Eye (tissue), 1 donor: ENCODE measurements at regions not wholly inside any gene's neighbourhood (a gene's known extent, or its start where the extent isn't known, plus 50 kb on each side); places are given as distances from the start of the nearest gene placed in this dataset.
A peak's percentile ranks its signal among the peaks of the same experiment; 100 is the strongest.

Experiments used
- DNase-seq: peaks from one replicate; pipeline ENCODE4 v3.0.0-alpha.2; 2015

DNA sequence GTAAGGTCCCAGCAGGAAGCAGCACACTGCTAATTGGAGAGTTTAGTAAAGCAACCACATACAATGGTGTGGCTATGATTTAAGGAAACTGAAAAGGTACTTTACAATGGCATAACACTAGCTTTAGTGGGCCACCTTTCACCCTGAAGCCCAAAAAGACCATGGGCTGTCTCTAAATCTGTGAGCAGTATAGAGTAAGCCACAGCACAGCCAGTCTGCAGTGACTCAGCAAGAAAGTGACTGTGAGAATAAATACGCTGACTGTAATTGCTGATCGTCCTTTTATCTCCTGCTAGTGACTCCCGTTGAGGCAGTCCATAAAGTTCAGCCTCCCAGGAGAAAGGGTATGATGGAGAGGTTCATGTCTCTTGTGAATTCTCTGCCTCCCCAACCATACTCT, 679.8 kb upstream of the KIF2B start:
- DNase-seq: no peak

- DNase-seq: no peak
These were observed 681.0 kb upstream of the KIF2B start for GRCh38 chr17:53141731-53142130.

GRCh38 chr17:53141280-53141679, 681.4 kb upstream of the KIF2B start:
- no peak for DNase-seq

DNA sequence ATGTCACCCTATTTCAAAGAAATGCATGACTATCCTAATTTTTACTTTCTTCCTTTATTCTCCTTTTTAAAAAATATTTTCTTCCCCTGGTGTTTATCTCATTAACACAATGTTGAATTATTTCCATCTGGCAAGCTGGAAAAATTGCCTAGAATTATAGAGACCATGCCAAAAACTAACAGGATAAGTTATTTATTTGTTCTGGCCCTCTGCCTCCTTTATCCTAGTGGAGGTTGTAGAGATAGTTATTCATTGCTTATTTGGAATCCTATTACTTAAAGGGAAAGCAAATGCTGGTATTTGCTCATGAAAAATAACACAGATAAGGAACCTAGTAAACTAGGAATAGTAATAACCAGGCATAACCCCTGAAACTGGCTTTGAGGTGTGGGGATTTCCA, 684.9 kb upstream of the KIF2B start:
- DNase-seq: peak; percentile 15

GRCh38 chr17:53135969-53136368, 686.8 kb upstream of the KIF2B start:
- no peak for DNase-seq

GRCh38 chr17:53134548-53134947, 688.2 kb upstream of the KIF2B start:
- no peak for DNase-seq

DNA sequence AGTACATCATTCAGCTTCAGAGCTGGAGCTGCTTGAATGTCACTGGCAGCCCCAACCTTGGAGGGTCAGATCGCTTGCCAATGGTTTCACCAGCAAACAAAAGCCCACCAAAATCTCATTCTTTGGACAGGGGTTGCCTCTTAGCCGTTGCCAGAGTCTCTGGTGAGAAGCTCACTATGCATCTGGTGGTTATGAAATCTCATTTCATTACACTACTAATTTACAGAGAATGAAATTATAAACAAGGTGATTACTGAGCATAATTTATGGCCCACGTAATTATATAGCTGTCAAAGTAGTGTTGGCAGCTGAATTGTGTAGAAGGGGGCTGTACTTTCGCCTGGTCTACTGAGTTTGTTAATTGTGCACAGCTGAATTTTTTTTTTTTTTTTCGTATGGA, 688.9 kb upstream of the KIF2B start:
- no peak for DNase-seq

DNA sequence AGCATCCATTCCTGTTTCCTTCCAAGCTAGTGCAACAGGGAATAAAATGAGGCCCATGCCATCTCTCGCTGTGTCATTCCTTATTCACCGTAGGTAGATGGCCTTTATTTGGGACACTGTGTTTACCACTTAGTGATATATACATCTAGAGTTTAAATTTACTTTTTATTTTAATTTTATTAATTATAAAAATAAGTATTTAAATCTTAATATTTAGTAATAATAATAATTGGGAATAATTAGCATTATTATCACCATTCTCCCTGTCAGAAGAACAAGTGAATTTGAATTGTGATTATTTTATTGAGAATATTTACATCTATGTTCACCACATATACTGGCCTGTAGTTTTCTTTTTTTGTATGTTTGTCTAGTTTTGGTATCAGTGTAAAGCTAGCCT, 692.9 kb upstream of the KIF2B start:
- no peak for DNase-seq

GRCh38 chr17:53127331-53127730, 695.4 kb upstream of the KIF2B start:
- no peak for DNase-seq

GRCh38 chr17:53122966-53123365, 699.8 kb upstream of the KIF2B start:
- DNase-seq: no peak

DNA sequence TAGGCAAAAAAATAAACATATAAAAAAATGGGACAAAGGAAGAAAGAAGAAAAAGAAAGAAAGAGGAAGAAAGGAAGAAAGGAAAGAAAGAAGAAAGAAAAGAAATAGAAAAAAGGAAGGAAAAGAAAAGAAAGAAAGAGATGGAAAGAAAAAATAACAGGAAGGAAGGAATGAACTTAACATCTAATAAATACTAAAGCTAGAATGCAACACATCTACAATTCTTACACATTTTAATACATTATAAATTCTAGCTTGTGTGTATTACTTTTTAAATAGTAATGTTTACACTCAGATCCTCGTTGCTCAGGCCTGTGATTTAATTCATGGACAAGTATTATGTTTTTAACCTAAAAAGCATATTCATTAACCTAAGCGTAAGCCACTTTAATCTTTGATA, 703.0 kb upstream of the KIF2B start:
- DNase-seq: no peak

- DNase-seq: no peak
These were observed 703.8 kb upstream of the KIF2B start for GRCh38 chr17:53118948-53119347.

DNA sequence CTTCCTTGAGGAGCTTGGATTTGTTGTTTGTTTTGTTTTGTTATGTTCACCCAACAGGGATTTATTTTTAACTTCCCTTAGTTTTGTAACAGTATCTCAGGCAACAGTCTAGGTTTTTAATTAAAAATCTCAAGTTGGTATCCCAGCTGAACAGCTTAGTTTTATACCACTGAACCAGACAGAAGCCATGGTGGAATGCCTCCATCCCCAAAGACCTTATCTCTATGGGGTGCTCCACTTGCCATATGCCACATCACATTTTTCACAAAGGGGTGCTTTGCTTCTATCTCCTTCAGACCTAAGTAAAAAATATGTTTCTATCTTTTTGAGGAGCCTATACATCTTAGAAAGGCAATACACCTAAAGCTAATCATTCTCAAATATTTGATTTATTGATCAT, 715.8 kb upstream of the KIF2B start:
- no peak for DNase-seq

- no peak for DNase-seq
These were observed 721.0 kb upstream of the KIF2B start for GRCh38 chr17:53101706-53102105.

- DNase-seq: peak; percentile 6
These were observed 722.6 kb upstream of the KIF2B start for GRCh38 chr17:53100126-53100525.

GRCh38 chr17:53093391-53093790, 729.3 kb upstream of the KIF2B start:
- DNase-seq: no peak

DNA sequence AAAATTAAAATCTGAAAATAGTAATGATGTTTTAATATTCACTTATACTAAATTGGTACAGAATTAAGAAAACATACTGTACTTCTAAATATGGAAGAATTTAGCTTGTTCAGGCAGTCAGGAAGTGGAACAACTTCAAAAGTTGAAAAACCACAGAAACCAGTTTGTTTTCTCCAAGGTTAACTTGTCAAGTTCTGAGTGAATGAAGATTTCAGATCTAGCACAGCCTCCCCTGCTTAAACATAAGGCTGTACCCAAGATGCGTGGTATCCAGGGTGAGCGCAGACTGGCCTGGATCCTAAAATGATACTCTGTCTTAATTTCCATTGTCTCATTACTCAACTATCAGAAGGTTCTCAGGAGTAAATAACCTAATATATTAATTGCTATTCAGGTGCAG, 730.7 kb upstream of the KIF2B start:
- DNase-seq: no peak

DNA sequence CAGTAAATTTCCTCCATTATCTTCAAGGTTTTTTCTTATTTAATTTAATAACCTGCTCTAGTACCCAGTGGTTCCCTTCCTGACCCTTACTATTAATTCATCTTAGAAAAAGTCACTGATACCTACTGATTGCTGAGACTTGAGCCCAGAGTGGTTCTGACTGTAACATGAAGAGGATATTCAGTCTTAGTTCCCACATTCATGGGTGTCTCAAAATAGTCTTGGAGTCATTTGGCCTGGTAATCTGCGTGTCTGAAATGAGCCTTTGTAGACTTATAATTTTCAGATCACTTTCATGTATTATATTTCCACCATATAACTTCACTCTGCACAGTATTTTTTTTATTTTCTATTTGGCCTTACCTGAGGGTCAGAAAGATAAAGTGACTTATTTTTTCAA, 732.0 kb upstream of the KIF2B start:
- DNase-seq: no peak

GRCh38 chr17:53088481-53088880, 734.2 kb upstream of the KIF2B start:
- no peak for DNase-seq

- no peak for DNase-seq
These were observed 761.3 kb upstream of the KIF2B start for GRCh38 chr17:53061446-53061845.

DNA sequence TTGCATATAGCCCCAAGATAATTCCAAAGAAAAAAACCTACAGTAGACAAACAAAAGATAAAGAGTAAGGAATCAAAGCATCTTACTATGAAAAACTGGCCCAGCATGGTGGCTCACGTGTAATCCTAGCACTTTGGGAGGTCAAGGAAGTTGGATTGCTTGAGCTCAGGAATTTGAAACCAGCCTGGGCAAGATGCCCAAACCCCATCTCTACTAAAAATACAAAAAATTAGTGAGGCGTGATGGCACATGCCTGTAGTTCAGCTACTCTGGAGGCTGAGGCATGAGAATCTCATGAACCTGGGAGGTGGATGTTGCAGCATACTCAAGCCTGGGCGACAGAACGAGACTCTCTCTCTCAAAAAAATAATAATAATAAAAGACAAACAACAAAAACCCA, 764.7 kb upstream of the KIF2B start:
- no peak for DNase-seq

DNA sequence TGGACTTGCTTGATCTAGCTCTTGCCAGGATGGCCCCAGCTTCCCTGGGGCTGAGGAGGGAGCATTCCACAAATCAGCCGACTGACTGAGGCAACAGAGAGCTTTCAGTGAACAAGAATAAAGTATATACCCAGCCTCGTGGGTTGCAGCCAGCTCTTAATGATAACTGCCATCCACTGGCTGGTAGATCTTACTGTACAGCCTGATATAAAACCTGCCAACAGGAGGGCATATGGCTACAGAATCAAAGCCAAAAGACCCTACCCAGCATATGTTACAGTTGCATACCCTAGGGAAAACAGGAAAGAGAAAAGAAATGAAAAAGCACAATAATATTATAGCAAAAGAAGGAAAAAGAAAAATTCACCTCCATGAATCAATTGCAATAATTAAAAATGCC, 775.9 kb upstream of the KIF2B start:
- no peak for DNase-seq

GRCh38 chr17:53039981-53040380, 782.7 kb upstream of the KIF2B start:
- no peak for DNase-seq

DNA sequence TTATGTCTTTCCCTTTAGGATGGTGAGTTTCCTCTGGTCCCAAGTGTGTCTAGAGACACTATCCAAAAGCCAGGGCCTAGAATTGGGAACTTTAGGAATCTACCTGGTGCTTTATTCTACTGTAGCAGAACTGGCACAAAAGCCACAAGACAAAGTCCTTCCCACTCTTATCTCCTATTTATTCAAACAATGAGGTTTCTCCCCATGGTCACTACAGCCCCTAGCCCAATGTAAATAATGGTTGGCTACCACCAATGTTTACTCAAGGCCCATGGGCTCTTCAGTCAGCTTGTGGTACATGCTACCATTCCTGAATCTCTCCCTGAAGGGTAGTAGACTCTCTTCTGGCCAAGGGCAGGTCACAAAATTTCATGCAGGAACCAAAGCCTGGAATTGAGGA, 789.4 kb upstream of the KIF2B start:
- no peak for DNase-seq

DNA sequence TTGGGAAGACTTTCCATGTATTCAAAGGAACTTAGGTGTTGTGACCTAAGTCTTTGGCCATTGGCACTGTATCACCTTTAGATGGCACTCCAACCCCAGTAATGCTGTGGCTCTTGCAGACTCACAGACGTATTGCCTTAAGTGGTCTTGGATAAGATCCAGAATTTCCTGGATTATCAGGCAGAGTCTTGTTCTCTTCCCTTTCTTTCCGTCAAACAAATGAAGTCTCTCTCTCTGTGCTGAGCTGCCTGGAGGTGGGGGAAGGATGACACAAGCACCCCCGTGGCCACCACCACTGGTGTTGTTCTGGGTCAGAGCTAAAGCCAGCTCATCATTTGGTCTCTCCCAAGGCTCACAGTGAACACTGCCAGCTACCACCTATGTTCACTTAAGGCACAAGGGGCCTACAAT, 789.9 kb upstream of the KIF2B start:
- DNase-seq: peak; percentile 67

DNA sequence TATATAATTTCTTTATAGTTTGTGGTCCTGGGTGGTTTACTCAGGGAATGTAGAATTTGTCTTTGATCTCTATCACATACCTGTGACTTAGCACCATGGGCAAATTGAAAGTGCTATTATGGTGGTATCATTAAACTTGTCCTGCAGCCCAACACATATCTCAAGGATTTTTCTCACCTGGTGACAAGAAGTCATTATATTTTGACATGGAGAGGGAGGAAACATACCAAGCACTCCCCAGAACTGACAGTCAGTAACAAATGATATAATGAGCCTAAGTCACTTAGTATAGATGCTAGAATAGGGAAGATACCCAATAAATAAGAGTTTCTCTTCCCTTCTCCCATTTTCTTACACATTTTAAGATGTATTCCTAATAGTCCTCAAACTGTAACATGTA, 805.5 kb upstream of the KIF2B start:
- no peak for DNase-seq
